Urinary bladder (tissue), 3 donors: ENCODE measurements at regions not wholly inside any gene's neighbourhood (a gene's known extent, or its start where the extent isn't known, plus 50 kb on each side); places are given as distances from the start of the nearest gene placed in this dataset.

Experiments used
- DNase-seq: peaks from one replicate; pipeline ENCODE4 v3.0.0-alpha.2; 2015; ENCODE audit errors: extremely low spot score
- H3K27ac ChIP-seq: one replicate; pipeline ENCODE4 v1.5.1; 2013; ENCODE audit warnings: low read depth, mild to moderate bottlenecking, moderate library complexity
- H3K36me3 ChIP-seq: one replicate; pipeline ENCODE4 v1.6.1; 2013; ENCODE audit warnings: mild to moderate bottlenecking, moderate library complexity; ENCODE audit not compliant: insufficient read depth
- H3K4me1 ChIP-seq: one replicate; pipeline ENCODE4 v1.6.1; 2013; ENCODE audit warnings: mild to moderate bottlenecking, moderate library complexity; ENCODE audit not compliant: insufficient read depth
- H3K4me3 ChIP-seq: one replicate; pipeline ENCODE4 v1.5.1; 2013; ENCODE audit warnings: low read depth, low read length
- WGBS: extraction: QIAGEN DNeasy Blood & Tissue Kit; methylation state at CpG from one replicate; pipeline ENCODE4 v1.1.7; 2013; 5-methylcytosine and 5-hydroxymethylcytosine counted together
- donor health status: healthy with polysubstance abuse.
- donor health status: healthy.

DNA sequence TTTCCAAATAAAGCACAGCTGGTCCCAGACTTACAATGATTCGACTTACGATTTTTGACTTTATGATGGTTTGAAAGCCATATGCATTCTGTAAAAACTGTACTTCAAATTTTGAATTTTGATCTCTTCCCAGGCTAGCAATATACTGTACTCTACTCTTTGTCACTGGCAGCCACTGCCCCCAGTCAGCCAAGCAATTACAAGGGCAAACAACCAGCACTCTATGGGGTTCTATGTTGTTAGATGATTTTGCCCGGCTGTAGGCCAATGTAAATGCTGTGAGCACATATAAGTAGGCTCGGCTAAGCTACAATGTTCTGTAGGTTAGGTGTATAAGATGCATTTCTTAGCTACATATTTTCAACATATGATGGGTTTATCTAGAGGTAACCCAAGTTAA, 217.3 kb downstream of the RAB38 start:
- H3K4me3 ChIP-seq: no peak overlapping the region
- H3K27ac ChIP-seq: no peak overlapping the region
- H3K36me3 ChIP-seq: no peaks in the 10 kb centered on the region
- DNase-seq: no peak
- no peaks in the 10 kb centered on the region for H3K4me1 ChIP-seq
- 95% methylated on average over 4 of the region's 4 CpGs for WGBS

DNA sequence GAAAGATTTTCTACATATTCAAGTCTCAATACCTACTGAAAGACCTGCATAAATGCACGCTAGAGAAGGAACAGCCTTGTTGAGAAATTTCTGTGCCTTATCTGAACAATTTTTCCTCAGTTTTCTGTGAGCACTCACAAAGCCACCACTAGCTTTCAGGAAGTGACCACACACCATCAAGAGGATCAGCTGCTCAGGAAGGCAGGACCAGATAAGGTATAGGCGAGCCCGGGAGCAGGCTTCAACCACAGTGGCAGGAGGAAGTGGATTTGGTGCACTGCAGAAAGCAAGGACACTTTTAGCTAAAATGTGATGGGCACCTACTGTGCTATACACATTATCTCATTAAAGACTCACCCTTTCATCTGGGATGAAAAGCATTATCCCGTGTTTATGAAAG, 220.8 kb downstream of the RAB38 start:
- H3K27ac ChIP-seq: no peak overlapping the region
- no peaks in the 10 kb centered on the region for H3K36me3 ChIP-seq
- WGBS: 78% methylated on average over 4 of the region's 4 CpGs
- no peak overlapping the region for H3K4me3 ChIP-seq
- no peaks in the 10 kb centered on the region for H3K4me1 ChIP-seq
- DNase-seq: no peak

DNA sequence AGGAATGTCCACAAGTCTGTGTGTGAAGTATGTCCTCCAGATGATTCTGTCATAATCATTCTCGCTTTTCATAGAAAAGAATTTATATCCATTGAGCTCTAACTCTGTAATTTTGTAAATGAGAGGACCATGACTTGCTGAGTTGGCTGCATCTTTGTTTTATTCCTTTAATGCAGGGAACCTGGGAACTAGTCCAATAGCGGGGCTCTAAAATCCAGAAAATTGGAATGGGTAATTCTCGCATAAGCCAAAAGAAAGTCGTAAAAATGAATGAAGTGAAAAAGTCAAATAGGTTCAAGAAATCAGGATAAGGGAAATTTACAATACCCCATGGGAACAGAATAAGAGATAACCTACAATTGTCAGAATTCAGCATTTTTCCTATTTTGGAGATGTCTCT, 232.5 kb downstream of the RAB38 start:
- WGBS: 31% methylated on average over 4 of the region's 4 CpGs
- no peak overlapping the region for H3K4me3 ChIP-seq
- peak; percentile 53 for DNase-seq
- H3K27ac ChIP-seq: no peak overlapping the region
- H3K36me3 ChIP-seq: no peaks in the 10 kb centered on the region
- no peaks in the 10 kb centered on the region for H3K4me1 ChIP-seq

DNA sequence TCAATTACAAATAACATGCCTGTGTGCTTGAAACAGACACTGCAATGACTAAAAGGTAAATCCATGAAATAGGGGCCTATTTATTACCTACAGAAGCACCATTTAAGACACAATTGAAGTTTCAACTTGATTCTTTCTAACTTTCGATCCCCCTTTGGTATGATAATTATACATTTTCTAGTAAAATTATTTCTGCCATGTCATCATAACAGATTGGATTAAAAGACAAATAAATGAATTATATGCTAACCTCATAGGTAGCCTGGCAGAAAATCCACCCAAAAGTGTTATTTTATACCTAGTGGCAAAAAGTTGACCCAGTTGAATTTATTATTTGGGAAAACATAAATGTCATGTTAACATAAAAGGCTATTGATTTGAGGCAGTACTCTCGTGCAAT, 241.1 kb downstream of the RAB38 start:
- H3K4me3 ChIP-seq: no peak overlapping the region
- no peaks in the 10 kb centered on the region for H3K4me1 ChIP-seq
- WGBS: 80% methylated on average over 2 of the region's 2 CpGs
- H3K27ac ChIP-seq: no peak overlapping the region
- DNase-seq: no peak
- H3K36me3 ChIP-seq: no peaks in the 10 kb centered on the region

DNA sequence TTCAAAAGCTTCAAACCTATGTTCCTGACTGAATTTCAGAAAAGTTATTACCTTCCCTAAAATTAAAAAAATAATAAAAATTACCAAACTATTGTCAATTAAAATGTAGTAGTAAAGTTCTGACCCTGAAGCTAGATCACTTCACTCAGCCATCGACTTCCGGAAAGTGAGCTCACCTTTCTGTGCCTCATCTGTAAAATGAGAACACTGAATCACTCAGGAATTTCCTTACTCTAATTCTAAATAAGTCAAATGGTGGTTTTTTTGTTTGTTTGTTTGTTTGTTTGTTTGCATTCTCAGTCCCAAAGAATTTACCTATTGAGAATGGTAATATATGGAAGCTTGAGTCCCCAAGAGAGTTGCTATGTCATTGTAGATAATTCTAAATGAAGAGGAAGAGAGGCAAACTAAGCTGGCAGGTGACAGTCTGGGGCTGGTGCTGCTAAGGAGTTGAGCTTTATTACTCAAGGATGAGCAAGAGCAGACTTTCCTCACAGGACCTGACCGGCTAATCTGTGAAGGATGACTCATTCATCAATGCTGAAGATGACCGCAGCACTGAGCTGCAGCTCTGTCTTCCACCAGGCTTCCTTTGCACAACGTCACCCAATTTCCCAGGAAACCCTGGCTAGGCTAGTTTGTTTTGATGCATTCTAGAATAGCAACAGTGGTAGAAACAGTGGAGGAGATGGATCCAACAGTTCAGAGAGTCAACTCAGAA, 248.8 kb downstream of the RAB38 start:
- no peak for DNase-seq
- H3K4me3 ChIP-seq: no peak overlapping the region
- 70% methylated on average over 5 of the region's 5 CpGs for WGBS
- no peaks in the 10 kb centered on the region for H3K36me3 ChIP-seq
- no peaks in the 10 kb centered on the region for H3K4me1 ChIP-seq
- no peak overlapping the region for H3K27ac ChIP-seq

DNA sequence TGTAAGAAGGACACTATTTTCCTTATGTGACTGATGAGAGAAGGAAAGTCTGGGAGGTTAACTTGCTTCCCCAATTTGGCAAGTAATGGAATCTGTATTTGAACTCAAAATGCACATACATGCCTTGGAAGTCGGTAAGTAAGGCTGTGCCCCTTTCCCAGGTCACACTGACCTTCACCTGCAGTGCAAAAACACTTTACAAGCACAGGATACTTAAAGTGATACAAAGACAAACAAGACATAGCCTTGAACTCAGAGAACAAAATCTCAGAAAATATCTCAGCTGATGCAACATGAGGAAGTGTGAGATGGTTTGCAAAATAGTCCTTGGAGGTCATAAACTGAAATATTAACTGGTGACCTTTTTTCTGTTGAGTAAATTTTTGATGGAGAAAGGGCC, 251.1 kb downstream of the RAB38 start:
- H3K27ac ChIP-seq: no peak overlapping the region
- 77% methylated on average over 1 of the region's 1 CpG for WGBS
- DNase-seq: no peak
- no peaks in the 10 kb centered on the region for H3K4me1 ChIP-seq
- H3K4me3 ChIP-seq: no peak overlapping the region
- H3K36me3 ChIP-seq: no peaks in the 10 kb centered on the region

DNA sequence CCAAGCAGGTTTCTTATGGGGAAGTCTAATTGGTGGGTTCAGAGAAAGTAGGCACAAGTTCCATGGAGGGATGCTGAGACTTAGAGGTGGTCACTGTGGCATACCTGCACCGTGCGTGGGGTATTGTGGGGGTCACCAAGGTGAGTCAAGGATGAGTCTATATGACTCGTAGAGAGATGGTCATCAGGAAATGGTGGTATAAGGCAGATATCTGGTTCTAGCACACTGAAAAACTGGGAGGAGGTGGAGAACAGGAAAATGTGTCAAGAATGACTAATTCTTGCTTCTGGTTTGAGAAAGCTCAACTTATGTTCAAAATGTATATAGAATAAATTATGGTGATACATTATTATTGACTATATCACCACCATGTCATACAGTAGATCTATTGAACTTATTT, 258.1 kb downstream of the RAB38 start:
- 90% methylated on average over 3 of the region's 3 CpGs for WGBS

DNA sequence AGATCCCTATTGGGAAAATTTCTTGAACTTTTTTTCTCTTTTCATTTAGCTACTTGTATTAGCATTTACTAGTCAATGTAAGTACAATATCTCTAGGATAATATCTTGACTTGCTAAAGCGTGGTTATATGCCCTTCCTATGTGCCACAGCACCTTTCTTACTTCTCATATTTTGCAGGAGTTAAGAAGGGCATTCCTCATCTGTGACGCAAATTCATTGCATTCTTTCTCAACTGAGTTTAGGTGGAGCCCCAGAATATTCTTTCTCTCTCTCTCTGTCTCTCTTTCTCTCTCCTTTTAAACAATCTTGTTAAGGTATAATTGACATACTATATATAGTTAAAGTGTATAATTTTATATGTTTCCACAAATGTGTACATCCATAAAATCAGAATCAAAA, 266.1 kb downstream of the RAB38 start:
- DNase-seq: no peak
- no peaks in the 10 kb centered on the region for H3K4me1 ChIP-seq
- WGBS: 92% methylated on average over 2 of the region's 2 CpGs

More for the DNA sequence above, 258.1 kb downstream of the RAB38 start:
- no peaks in the 10 kb centered on the region for H3K4me1 ChIP-seq
- no peak overlapping the region for H3K27ac ChIP-seq
- no peaks in the 10 kb centered on the region for H3K36me3 ChIP-seq
- DNase-seq: no peak
- no peak overlapping the region for H3K4me3 ChIP-seq

DNA sequence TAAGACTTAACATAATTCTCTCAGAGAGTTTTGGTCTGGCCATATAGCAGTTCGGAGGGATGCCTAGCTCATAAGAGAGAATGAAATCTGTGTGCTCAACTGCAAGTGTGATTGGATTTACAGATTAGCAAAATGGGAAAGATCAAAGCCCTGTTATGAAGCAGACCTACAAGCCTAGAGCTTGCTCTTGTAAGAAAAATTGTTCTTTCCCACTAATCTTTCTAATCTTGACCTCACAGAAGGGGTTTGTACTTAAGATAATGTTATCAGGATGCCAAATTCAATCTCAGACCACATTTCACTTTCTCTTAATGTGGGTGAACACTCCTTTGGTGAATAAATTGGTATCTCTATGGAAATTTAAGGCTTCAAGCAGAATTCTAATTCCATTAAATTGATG, 267.2 kb downstream of the RAB38 start:
- Histone ChIP-seq H3K27ac (no peak overlapping the region), H3K36me3 (no peaks in the 10 kb centered on the region), H3K4me1 (no peaks in the 10 kb centered on the region), H3K4me3 (no peak overlapping the region)
- WGBS: 85% methylated on average over 1 of the region's 1 CpG
- DNase-seq: no peak

More for the DNA sequence above, 266.1 kb downstream of the RAB38 start:
- Histone ChIP-seq H3K27ac (no peak overlapping the region), H3K36me3 (no peaks in the 10 kb centered on the region), H3K4me3 (no peak overlapping the region)

DNA sequence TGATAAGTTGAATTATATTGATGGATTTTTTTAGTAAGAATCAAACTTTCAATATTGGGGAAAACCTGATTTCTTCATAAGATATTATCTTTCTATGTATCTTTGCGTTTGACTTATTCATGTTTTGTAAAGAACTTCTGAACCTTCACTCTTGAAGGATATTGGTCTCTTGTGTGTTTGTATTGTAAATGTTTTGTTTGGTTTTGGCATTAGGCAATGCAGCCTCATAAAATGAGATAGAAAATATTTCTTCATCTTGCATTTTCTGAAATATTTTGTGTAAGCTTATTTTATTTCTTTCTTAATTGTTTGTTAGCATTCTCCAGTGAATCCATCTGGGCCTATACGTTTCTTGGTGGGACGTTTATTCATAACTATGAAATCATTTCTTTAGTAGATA, 271.9 kb downstream of the RAB38 start:
- Histone ChIP-seq H3K4me3 (no peak overlapping the region), H3K36me3 (no peaks in the 10 kb centered on the region), H3K27ac (no peak overlapping the region), H3K4me1 (no peaks in the 10 kb centered on the region)
- DNase-seq: no peak
- WGBS: 54% methylated on average over 3 of the region's 3 CpGs

DNA sequence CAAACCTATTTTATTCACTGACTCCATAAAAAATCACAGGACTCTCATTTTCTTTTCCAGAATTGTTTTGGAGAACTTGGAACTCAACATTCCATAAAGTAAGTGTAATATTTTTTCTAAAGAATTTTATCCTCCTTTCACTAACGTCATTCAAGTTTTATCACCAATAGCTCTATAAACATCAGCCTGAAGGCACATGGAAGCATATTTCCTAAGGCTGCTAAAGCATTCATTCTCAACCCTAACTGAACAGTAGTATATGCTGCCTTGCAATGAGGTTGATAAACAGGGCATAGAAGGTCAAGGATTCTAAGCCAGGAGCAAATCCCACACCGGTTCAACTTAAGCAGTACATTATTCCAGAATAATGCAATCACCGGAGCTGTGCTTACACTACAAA, 273.9 kb downstream of the RAB38 start:
- H3K4me1 ChIP-seq: no peaks in the 10 kb centered on the region
- WGBS: 23% methylated on average over 3 of the region's 3 CpGs

DNA sequence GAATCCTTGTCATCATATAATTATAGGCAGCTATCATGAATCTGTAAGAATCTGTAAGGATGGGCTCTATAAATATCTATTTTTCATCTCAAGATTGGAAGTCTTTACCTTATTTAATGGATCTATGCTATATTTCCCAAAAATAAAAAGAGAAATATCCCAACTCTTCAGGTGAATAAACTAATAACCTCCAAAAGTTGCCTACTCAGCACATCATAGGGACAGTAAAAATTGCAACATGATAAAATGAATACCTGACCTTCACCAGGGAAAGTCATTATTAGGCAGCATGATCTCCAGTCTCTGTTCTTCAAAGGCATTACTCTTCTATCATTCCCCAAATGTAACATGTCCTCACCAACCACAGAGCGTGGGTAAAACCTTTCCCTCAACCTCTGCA, 277.3 kb downstream of the RAB38 start:
- H3K27ac ChIP-seq: no peak overlapping the region
- 94% methylated on average over 1 of the region's 1 CpG for WGBS
- H3K4me1 ChIP-seq: no peaks in the 10 kb centered on the region
- no peaks in the 10 kb centered on the region for H3K36me3 ChIP-seq
- no peak overlapping the region for H3K4me3 ChIP-seq
- DNase-seq: no peak

More for the DNA sequence above, 273.9 kb downstream of the RAB38 start:
- no peak for DNase-seq
- Histone ChIP-seq H3K27ac (no peak overlapping the region), H3K4me3 (no peak overlapping the region), H3K36me3 (no peaks in the 10 kb centered on the region)

DNA sequence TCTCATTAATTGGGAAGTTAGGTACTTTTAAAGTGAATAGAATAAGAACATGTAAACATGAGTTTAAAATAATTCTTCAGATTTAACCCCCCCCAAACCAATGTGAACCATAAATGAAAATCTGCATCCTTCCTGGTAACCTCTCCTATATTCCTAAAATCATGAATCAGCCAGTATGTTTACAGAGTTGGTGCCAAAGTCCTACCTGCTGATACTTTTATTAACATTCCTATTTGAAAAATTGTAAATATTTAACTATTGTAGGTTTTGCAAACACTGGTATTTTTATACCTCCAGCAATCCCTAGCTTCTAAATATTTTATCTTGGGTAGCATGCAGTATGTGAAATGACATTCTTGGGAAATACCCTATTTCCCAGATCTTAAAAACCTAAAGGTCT, 278.2 kb downstream of the RAB38 start:
- no peak for DNase-seq
- Histone ChIP-seq H3K36me3 (no peaks in the 10 kb centered on the region), H3K4me3 (no peak overlapping the region), H3K4me1 (no peaks in the 10 kb centered on the region), H3K27ac (no peak overlapping the region)

DNA sequence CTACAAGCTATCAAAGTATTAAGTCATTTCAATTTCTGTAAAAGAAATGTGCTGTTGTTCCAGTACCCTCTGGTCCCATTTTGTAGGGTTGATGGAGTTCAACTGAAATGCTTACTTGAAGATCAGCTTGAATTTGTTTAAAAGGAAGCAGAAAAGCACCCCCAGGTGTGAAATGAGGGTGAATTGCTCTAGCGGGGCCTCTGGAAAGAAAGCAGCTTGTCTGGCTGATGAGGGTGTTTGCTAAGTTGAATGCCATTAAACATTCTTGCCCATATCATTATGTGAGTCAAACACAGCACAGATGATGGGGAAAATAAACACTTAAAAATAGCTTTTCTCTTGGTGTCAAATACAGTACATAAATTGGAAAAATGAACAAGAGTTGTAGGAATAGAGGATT, 280.3 kb downstream of the RAB38 start:
- H3K4me1 ChIP-seq: no peaks in the 10 kb centered on the region
- no peaks in the 10 kb centered on the region for H3K36me3 ChIP-seq
- no peak overlapping the region for H3K4me3 ChIP-seq
- WGBS: 55% methylated on average over 1 of the region's 1 CpG
- no peak for DNase-seq
- H3K27ac ChIP-seq: no peak overlapping the region

DNA sequence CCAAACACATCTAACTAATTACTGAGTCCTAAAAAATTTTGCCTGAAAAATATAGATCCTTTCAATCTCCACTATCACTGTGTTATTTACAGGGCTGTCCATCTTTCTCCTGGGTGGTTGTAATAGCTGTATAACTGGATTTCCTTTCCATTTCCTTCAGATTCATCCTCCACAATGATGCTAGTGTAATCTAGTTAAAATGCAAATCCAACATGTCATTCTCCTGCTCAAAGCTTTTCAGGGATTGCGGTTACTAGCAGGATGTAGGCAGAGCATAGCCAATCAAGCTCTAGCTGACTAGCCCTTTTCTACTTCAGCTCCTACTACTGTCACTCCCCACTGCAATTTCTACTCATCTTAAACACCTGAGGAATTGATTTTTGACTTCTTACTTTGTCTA, 283.0 kb downstream of the RAB38 start:
- no peak overlapping the region for H3K4me3 ChIP-seq
- WGBS: 92% methylated on average over 1 of the region's 1 CpG

More for the DNA sequence above, 283.0 kb downstream of the RAB38 start:
- Histone ChIP-seq H3K4me1 (no peaks in the 10 kb centered on the region), H3K27ac (no peak overlapping the region), H3K36me3 (no peaks in the 10 kb centered on the region)
- no peak for DNase-seq
